AG09309 (cell line): ENCODE measurements at regions not wholly inside any gene's neighbourhood (a gene's known extent, or its start where the extent isn't known, plus 50 kb on each side); places are given as distances from the start of the nearest gene placed in this dataset.

ENCODE experiments used
- DNase-seq: peaks from one replicate; pipeline ENCODE4 v3.0.0-alpha.2; 2010; ENCODE audit warnings: low read depth
- H3K4me3 ChIP-seq: 2 replicates; pipeline ENCODE4 v1.5.1; 2011; ENCODE audit warnings: mild to moderate bottlenecking, low read depth, low read length, moderate library complexity; ENCODE audit not compliant: control insufficient read depth
- TF ChIP-seq, protein P1 (sequence below): IDR thresholded peaks from 2 replicates; pipeline ENCODE4 v1.5.1; 2011; ENCODE audit warnings: mild to moderate bottlenecking, low read depth, low read length, inconsistent platforms; ENCODE audit not compliant: insufficient read depth, control insufficient read depth; ENCODE audit errors: missing control alignments

DNA sequence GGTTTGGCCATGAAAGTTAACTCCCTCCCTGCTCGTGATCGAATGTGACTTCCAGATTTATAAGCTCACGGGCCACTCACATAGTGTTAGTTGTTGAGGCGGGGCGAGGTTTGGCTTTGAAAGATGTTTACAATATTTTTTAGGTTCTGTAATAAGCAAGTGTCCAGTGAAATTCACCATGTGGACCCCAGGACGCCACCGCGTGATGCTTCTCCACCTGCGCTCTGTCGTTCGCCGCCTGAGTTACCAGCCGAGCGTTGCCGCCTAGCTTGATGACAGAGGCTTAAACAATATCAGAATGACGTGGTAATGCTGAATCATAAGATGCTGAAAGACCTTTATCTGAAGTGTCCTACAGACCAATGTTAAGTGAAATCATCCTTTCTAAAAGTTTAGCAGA, 241.0 kb downstream of the MYLK4 start:
- no peak for DNase-seq
- H3K4me3 ChIP-seq = no peak overlapping the region
- TF ChIP-seq, protein P1, sequence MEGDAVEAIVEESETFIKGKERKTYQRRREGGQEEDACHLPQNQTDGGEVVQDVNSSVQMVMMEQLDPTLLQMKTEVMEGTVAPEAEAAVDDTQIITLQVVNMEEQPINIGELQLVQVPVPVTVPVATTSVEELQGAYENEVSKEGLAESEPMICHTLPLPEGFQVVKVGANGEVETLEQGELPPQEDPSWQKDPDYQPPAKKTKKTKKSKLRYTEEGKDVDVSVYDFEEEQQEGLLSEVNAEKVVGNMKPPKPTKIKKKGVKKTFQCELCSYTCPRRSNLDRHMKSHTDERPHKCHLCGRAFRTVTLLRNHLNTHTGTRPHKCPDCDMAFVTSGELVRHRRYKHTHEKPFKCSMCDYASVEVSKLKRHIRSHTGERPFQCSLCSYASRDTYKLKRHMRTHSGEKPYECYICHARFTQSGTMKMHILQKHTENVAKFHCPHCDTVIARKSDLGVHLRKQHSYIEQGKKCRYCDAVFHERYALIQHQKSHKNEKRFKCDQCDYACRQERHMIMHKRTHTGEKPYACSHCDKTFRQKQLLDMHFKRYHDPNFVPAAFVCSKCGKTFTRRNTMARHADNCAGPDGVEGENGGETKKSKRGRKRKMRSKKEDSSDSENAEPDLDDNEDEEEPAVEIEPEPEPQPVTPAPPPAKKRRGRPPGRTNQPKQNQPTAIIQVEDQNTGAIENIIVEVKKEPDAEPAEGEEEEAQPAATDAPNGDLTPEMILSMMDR = no peak

DNA sequence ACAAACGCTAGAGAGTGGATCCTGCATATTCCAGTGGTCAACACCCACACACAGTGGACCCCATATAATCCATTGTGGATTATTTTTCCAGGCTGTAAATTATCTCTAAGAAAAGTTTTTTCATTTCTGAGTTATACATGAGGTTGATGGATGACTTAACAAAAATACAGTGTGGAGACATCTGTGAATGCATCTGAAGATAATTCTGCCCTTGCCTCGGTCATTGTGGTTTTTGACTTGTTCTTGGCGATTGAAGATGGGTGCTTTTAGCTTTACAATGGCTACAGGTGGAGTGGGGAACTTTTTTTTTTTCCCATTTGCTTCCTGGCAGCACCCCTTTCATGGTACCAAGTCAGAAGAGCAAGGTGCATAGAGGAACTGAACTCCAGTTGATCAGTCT, 242.7 kb downstream of the MYLK4 start:
- no peak overlapping the region for H3K4me3 ChIP-seq
- no peak for DNase-seq
- TF ChIP-seq, protein P1 = no peak

- H3K4me3 ChIP-seq = no peak overlapping the region
- DNase-seq = no peak
- TF ChIP-seq, protein P1 = no peak
Observed at GRCh38 chr6:2507521-2508037, 243.1 kb downstream of the MYLK4 start.

DNA sequence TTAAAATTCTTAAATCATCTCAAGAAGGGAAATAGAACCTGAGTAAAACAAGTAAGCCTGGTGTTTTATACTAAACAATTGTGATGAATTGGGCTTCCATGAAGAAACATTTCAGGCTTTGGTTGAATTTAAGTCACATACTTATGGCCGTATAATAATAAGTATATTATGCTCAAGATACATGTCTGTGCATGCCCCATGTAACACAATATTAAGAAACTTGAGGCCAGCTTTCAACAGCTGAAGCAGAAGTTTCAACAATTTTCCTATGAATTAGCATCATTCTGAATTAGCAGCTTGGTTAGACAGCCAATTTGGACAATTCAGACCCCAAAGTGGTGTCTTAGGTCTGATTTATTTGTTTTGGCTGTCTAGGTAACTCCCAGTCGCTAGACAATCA, 243.7 kb downstream of the MYLK4 start:
- DNase-seq = no peak
- no peak overlapping the region for H3K4me3 ChIP-seq
- TF ChIP-seq, protein P1 = no peak

GRCh38 chr6:2505624-2506023, 245.1 kb downstream of the MYLK4 start:
- no peak overlapping the region for H3K4me3 ChIP-seq
- DNase-seq = no peak
- TF ChIP-seq, protein P1 = peak; percentile 27

DNA sequence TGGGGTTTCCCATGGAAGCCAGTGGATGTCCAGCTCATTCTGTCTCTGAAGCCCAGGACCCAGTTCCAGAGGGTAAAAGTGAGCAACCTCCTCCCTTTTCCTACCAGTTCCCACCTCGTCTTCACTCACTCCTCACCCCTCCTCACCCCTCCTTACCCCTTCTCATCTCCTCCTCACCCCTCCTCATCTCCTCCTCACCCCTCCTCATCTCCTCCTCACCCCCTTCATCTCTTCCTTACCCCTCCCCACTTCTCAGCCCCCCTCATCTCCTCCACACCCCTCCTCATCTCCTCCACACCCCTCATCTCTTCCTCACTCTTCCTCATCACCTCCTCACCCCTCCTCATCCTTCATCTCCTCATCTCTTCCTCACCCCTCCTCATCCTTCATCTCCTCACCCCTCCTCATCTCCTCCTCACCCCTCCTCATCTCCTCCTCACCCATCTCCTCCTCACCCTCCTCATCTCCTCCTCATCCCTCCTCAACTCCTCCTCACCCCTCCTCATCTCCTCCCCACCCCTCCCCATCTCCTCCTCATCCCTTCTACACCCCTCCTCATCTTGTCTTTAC, 246.1 kb downstream of the MYLK4 start:
- H3K4me3 ChIP-seq = no peak overlapping the region
- no peak for DNase-seq
- TF ChIP-seq, protein P1 = no peak
